Type B pancreatic cell (in vitro differentiated cells): ENCODE measurements at regions not wholly inside any gene's neighbourhood (a gene's known extent, or its start where the extent isn't known, plus 50 kb on each side); places are given as distances from the start of the nearest gene placed in this dataset.
A peak's percentile ranks its signal among the peaks of the same experiment; 100 is the strongest.

Source experiments
- DNase-seq: peaks from one replicate; pipeline ENCODE4 v3.0.0; 2021; ENCODE audit warnings: mixed read lengths; ENCODE audit not compliant: unreplicated experiment; ENCODE audit errors: extremely low spot score
- H3K27ac Mint-ChIP-seq: 2 replicates; pipeline ENCODE4 v1.8.0; 2021; ENCODE audit warnings: mild to moderate bottlenecking, mixed read lengths
- H3K27me3 Mint-ChIP-seq: 2 replicates; pipeline ENCODE4 v1.8.0; 2021; ENCODE audit warnings: mixed read lengths
- H3K36me3 Mint-ChIP-seq: 2 replicates; pipeline ENCODE4 v1.8.0; 2021; ENCODE audit warnings: mixed read lengths
- H3K4me1 Mint-ChIP-seq: one replicate; pipeline ENCODE4 v1.8.0; 2021; ENCODE audit warnings: mixed read lengths; ENCODE audit not compliant: unreplicated experiment
- H3K4me3 Mint-ChIP-seq: 2 replicates; pipeline ENCODE4 v1.8.0; 2021; ENCODE audit warnings: mild to moderate bottlenecking, mixed read lengths
- H3K9me3 Mint-ChIP-seq: 2 replicates; pipeline ENCODE4 v1.8.0; 2021; ENCODE audit warnings: mixed read lengths
- TF ChIP-seq, protein P1 (sequence below): fragments of 200-600 bp; sonication (generic); conservative IDR thresholded peaks from 2 replicates; pipeline ENCODE4 v1.5.0; 2021; ENCODE audit warnings: antibody characterized with exemption, mild to moderate bottlenecking

DNA sequence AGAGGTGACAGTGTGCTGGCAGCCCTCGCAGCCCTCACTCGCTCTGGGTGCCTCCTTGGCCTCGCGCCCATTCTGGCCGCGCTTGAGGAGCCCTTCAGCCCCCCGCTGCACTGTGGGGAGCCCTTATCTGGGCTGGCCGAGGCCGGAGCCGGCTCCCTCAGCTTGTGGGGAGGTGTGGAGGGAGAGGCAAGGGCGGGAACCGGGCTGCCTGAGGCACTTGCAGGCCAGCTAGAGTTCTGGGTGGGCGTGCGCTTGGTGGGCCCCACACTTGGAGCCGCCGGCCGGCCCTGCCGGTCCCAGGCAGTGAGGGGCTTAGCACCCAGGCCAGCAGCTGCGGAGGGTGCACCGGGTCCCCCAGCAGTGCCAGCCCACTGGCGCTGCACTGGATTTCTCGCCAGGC, 1480.9 kb upstream of the SLC39A10 start:
- TF ChIP-seq, protein P1, sequence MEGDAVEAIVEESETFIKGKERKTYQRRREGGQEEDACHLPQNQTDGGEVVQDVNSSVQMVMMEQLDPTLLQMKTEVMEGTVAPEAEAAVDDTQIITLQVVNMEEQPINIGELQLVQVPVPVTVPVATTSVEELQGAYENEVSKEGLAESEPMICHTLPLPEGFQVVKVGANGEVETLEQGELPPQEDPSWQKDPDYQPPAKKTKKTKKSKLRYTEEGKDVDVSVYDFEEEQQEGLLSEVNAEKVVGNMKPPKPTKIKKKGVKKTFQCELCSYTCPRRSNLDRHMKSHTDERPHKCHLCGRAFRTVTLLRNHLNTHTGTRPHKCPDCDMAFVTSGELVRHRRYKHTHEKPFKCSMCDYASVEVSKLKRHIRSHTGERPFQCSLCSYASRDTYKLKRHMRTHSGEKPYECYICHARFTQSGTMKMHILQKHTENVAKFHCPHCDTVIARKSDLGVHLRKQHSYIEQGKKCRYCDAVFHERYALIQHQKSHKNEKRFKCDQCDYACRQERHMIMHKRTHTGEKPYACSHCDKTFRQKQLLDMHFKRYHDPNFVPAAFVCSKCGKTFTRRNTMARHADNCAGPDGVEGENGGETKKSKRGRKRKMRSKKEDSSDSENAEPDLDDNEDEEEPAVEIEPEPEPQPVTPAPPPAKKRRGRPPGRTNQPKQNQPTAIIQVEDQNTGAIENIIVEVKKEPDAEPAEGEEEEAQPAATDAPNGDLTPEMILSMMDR: no peak
- DNase-seq: no peak
- Mint-ChIP-seq H3K4me1 (no peaks in the 10 kb centered on the region), H3K27me3 (no peaks in the 10 kb centered on the region), H3K36me3 (no peaks in the 10 kb centered on the region), H3K27ac (no peak overlapping the region), H3K9me3 (peaks cover 3% of the 10 kb centered on the region), H3K4me3 (no peak overlapping the region)

DNA sequence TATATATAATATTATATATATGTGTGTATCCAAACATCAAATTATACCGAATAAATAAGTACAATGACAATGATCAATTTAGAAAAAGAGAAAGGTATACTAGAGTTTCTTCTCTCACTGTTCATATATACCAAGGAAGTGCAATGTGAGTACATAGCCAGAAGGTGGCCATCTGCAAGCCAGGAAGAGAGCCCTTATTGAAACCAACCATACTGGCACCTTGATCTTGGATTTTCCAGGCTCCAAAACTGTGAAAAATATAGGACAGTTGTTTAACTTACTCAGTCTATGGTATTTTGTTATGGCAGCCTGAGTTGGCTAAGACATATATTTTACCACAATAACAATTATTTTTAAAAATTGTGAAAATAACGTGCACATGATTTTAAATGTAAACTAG, 1490.2 kb upstream of the SLC39A10 start:
- DNase-seq: no peak
- Mint-ChIP-seq H3K4me1 (no peaks in the 10 kb centered on the region), H3K9me3 (no peaks in the 10 kb centered on the region), H3K27me3 (no peaks in the 10 kb centered on the region), H3K27ac (no peak overlapping the region), H3K4me3 (no peak overlapping the region), H3K36me3 (no peaks in the 10 kb centered on the region)
- TF ChIP-seq, protein P1: peak; percentile 76

DNA sequence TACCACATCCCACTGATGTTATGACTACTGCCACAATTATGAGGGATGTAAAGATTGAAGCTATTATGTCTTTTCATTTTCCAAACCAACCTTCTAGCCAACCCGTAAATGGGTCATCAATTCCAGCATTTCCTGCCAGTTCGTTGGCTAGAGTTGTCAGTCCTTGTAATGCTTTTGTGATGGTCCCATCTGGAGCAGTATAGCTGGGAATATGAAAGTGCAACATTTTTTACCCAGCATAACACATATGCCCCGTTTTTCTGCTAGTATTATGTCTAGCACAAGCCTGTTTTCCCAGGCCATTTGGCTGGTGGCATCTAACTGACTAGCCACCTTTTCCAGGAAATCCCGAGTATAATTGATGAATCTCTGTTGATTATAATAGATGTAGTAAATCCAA, 1501.6 kb upstream of the SLC39A10 start:
- H3K4me1 Mint-ChIP-seq: no peaks in the 10 kb centered on the region
- no peak for DNase-seq
- no peak overlapping the region for H3K27ac Mint-ChIP-seq
- peaks cover 12% of the 10 kb centered on the region for H3K9me3 Mint-ChIP-seq
- TF ChIP-seq, protein P1: no peak
- H3K27me3 Mint-ChIP-seq: no peaks in the 10 kb centered on the region
- no peak overlapping the region for H3K4me3 Mint-ChIP-seq
- no peaks in the 10 kb centered on the region for H3K36me3 Mint-ChIP-seq

DNA sequence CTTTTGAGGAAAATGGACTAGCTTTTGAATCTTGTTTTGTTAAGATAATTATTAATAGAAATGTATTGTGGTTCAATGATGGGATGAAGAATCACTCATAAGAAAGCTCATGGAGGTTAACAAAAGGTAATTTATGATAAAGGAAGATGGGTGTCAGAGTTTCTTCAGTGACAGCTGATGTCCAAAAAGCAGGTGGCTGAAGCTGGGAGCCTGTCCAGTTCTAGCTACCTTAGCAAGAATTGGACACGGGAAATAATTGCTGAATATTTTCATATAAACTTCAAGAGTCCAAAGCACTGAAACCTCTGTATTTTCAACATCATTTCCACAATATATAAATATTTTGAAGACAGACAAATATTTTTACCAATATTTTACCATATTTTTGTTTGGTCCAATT, 1505.8 kb upstream of the SLC39A10 start:
- no peak for DNase-seq
- no peaks in the 10 kb centered on the region for H3K27me3 Mint-ChIP-seq
- no peak overlapping the region for H3K4me3 Mint-ChIP-seq
- no peaks in the 10 kb centered on the region for H3K36me3 Mint-ChIP-seq
- H3K9me3 Mint-ChIP-seq: no peaks in the 10 kb centered on the region
- TF ChIP-seq, protein P1: no peak
- H3K27ac Mint-ChIP-seq: no peak overlapping the region
- H3K4me1 Mint-ChIP-seq: no peaks in the 10 kb centered on the region

DNA sequence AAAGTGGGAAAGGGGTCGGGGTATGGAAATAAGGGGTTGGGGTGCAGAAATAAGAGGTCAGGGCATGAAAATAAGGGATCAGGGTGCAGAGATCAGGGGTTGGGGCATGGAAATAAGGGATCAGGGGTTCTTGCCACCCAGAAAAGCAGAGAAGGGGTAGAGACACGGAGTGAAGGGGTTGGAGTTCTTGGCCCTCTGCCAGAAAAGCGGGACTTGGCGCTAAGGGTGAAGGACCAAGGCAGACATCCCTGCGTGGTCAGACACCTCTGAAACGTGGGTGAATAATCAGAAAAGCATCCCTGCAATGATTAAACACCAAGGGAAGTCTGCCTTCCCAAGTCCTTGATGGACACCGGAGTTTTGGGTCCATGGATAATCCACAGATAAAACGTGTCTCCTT, 1521.6 kb upstream of the SLC39A10 start:
- no peak overlapping the region for H3K4me3 Mint-ChIP-seq
- H3K4me1 Mint-ChIP-seq: no peaks in the 10 kb centered on the region
- H3K9me3 Mint-ChIP-seq: no peaks in the 10 kb centered on the region
- no peaks in the 10 kb centered on the region for H3K36me3 Mint-ChIP-seq
- H3K27me3 Mint-ChIP-seq: no peaks in the 10 kb centered on the region
- TF ChIP-seq, protein P1: no peak
- no peak for DNase-seq
- no peak overlapping the region for H3K27ac Mint-ChIP-seq

DNA sequence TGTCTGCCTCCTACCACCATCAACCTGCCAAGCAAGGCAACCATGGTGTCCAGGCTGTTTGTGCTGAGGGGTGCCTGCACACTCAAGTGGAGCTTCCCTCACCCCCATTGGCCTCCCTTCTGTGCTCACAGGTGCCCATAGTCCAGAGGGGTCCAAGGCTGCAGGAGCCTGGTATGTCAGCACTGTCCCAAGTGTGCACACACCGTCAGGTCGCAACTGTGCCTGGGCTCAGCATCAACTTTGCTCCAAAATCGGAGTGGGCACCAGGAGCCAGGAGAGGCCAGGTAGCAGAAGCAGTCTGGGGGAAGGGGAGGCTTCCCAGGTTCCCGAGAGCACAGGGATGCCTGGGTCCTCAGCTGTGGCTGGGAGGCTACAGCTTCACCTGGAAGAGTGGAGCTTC, 1528.2 kb upstream of the SLC39A10 start:
- DNase-seq: no peak
- Mint-ChIP-seq H3K27me3 (no peaks in the 10 kb centered on the region), H3K9me3 (no peaks in the 10 kb centered on the region), H3K4me1 (no peaks in the 10 kb centered on the region), H3K27ac (no peak overlapping the region), H3K4me3 (no peak overlapping the region), H3K36me3 (no peaks in the 10 kb centered on the region)
- TF ChIP-seq, protein P1: no peak
